ENCODE measurements at regions not wholly inside any gene's neighbourhood (a gene's known extent, or its start where the extent isn't known, plus 50 kb on each side); places are given as distances from the start of the nearest gene placed in this dataset.

GRCh38 chr3:197378985-197379718 is 80.7 kb upstream of the DLG1 start:
- CTCF ChIA-PET = no interaction called here
- H3K27ac ChIP-seq (ENCODE audit: low read depth, low read length) = no peak overlapping the region
- DNase-seq (no peak), ATAC-seq (no peak)
- POLR2A ChIA-PET = no interaction called here
- no peaks in the 10 kb centered on the region for H3K27me3 ChIP-seq (ENCODE audit: control insufficient read depth in 2 of 2, insufficient read depth in 2 of 2, low read length in 2 of 2)
- H3K27ac Mint-ChIP-seq = no peak overlapping the region
- intact Hi-C loops (cut with micrococcal nuclease) = no loop called here
- H3K4me3 Mint-ChIP-seq = no peak overlapping the region
- peaks cover 0 to 3% (median 0%) of the 10 kb centered on the region in 7 donors for H3K4me1 Mint-ChIP-seq
- H3K9me3 ChIP-seq (ENCODE audit: control insufficient read depth in 2 of 3, low read length in 3 of 3) = no peaks in the 10 kb centered on the region
- H3K9me3 Mint-ChIP-seq = no peaks in the 10 kb centered on the region
- H3K36me3 Mint-ChIP-seq = peaks cover 0 to 4% (median 0%) of the 10 kb centered on the region in 5 donors
- no peak overlapping the region for H3K4me3 ChIP-seq (ENCODE audit: low read length)
- no peaks in the 10 kb centered on the region for H3K36me3 ChIP-seq (ENCODE audit: control insufficient read depth in 2 of 3, insufficient read depth in 3 of 3, low read length in 3 of 3)
- peaks cover 0 to 8% (median 0%) of the 10 kb centered on the region in 5 donors for H3K27me3 Mint-ChIP-seq
- H3K4me1 ChIP-seq (ENCODE audit: control insufficient read depth in 2 of 2, insufficient read depth in 2 of 2, low read length in 2 of 2) = no peaks in the 10 kb centered on the region

- POLR2A ChIA-PET = interaction anchor here (0.7 kb wide), 1 partner anchor 104 kb away, joined by 5 read pairs; no protein-coding TSS in a partner anchor
Observed at GRCh38 chr3:197376735-197377555, 78.5 kb upstream of the DLG1 start.

GRCh38 chr3:197376020-197376419 is 77.6 kb upstream of the DLG1 start:
- H3K4me3 Mint-ChIP-seq = no peak overlapping the region
- H3K36me3 Mint-ChIP-seq = peaks cover 0 to 4% (median 0%) of the 10 kb centered on the region in 5 donors
- no peaks in the 10 kb centered on the region for H3K9me3 Mint-ChIP-seq
- H3K27me3 Mint-ChIP-seq = peaks cover 0 to 19% (median 0%) of the 10 kb centered on the region in 5 donors
- Histone ChIP-seq H3K4me3 (ENCODE audit: low read length) (no peak overlapping the region), H3K9me3 (ENCODE audit: control insufficient read depth in 2 of 3, low read length in 3 of 3) (no peaks in the 10 kb centered on the region), H3K36me3 (ENCODE audit: control insufficient read depth in 2 of 3, insufficient read depth in 3 of 3, low read length in 3 of 3) (no peaks in the 10 kb centered on the region), H3K27ac (ENCODE audit: low read depth, low read length) (no peak overlapping the region), H3K4me1 (ENCODE audit: control insufficient read depth in 2 of 2, insufficient read depth in 2 of 2, low read length in 2 of 2) (no peaks in the 10 kb centered on the region), H3K27me3 (ENCODE audit: control insufficient read depth in 2 of 2, insufficient read depth in 2 of 2, low read length in 2 of 2) (no peaks in the 10 kb centered on the region)
- CTCF ChIA-PET = interaction anchor here (0.7 kb wide), 1 partner anchor 11 kb away, joined by 5 read pairs; no protein-coding TSS in a partner anchor
- peaks cover 0 to 3% (median 0%) of the 10 kb centered on the region in 7 donors for H3K4me1 Mint-ChIP-seq
- H3K27ac Mint-ChIP-seq = no peak overlapping the region
- DNase-seq = no peak
- intact Hi-C loops (cut with micrococcal nuclease) = no loop called here
- POLR2A ChIA-PET = no interaction called here
- ATAC-seq = no peak

More at GRCh38 chr3:197376735-197377555, 78.5 kb upstream of the DLG1 start:
- Histone ChIP-seq H3K27ac (ENCODE audit: low read depth, low read length) (no peak overlapping the region), H3K4me3 (ENCODE audit: low read length) (no peak overlapping the region), H3K36me3 (ENCODE audit: control insufficient read depth in 2 of 3, insufficient read depth in 3 of 3, low read length in 3 of 3) (no peaks in the 10 kb centered on the region), H3K9me3 (ENCODE audit: control insufficient read depth in 2 of 3, low read length in 3 of 3) (no peaks in the 10 kb centered on the region), H3K27me3 (ENCODE audit: control insufficient read depth in 2 of 2, insufficient read depth in 2 of 2, low read length in 2 of 2) (no peaks in the 10 kb centered on the region), H3K4me1 (ENCODE audit: control insufficient read depth in 2 of 2, insufficient read depth in 2 of 2, low read length in 2 of 2) (no peaks in the 10 kb centered on the region)
- H3K4me3 Mint-ChIP-seq = no peak overlapping the region
- no peaks in the 10 kb centered on the region for H3K9me3 Mint-ChIP-seq
- DNase-seq (no peak), ATAC-seq (no peak)
- peaks cover 0 to 3% (median 0%) of the 10 kb centered on the region in 7 donors for H3K4me1 Mint-ChIP-seq
- no peak overlapping the region for H3K27ac Mint-ChIP-seq
- H3K27me3 Mint-ChIP-seq = peaks cover 0 to 16% (median 0%) of the 10 kb centered on the region in 5 donors
- CTCF ChIA-PET = no interaction called here
- H3K36me3 Mint-ChIP-seq = peaks cover 0 to 4% (median 0%) of the 10 kb centered on the region in 5 donors
- intact Hi-C loops (cut with micrococcal nuclease) = no loop called here

- peaks cover 0 to 4% (median 0%) of the 10 kb centered on the region in 5 donors for H3K36me3 Mint-ChIP-seq
- Histone ChIP-seq H3K4me3 (ENCODE audit: low read length) (no peak overlapping the region), H3K4me1 (ENCODE audit: control insufficient read depth in 2 of 2, insufficient read depth in 2 of 2, low read length in 2 of 2) (no peaks in the 10 kb centered on the region), H3K27me3 (ENCODE audit: control insufficient read depth in 2 of 2, insufficient read depth in 2 of 2, low read length in 2 of 2) (no peaks in the 10 kb centered on the region), H3K27ac (ENCODE audit: low read depth, low read length) (no peak overlapping the region), H3K9me3 (ENCODE audit: control insufficient read depth in 2 of 3, low read length in 3 of 3) (no peaks in the 10 kb centered on the region), H3K36me3 (ENCODE audit: control insufficient read depth in 2 of 3, insufficient read depth in 3 of 3, low read length in 3 of 3) (no peaks in the 10 kb centered on the region)
- no peak overlapping the region for H3K4me3 Mint-ChIP-seq
- H3K27ac Mint-ChIP-seq = no peak overlapping the region
- ChIA-PET CTCF (no interaction called here), POLR2A (no interaction called here)
- intact Hi-C loops (cut with micrococcal nuclease) = no loop called here
- ATAC-seq = no peak
- peaks cover 0 to 19% (median 0%) of the 10 kb centered on the region in 5 donors for H3K27me3 Mint-ChIP-seq
- peaks cover 0 to 3% (median 0%) of the 10 kb centered on the region in 7 donors for H3K4me1 Mint-ChIP-seq
- no peak for DNase-seq
- no peaks in the 10 kb centered on the region for H3K9me3 Mint-ChIP-seq
Observed at GRCh38 chr3:197375001-197375441, 76.6 kb upstream of the DLG1 start.

- peaks cover 0 to 28% (median 4%) of the 10 kb centered on the region in 5 donors for H3K27me3 Mint-ChIP-seq
- no peak overlapping the region for H3K4me3 Mint-ChIP-seq
- ChIA-PET POLR2A (no interaction called here), CTCF (interaction anchor here (0.6 kb wide), 1 partner anchor 1458 kb away, joined by 5 read pairs; no protein-coding TSS in a partner anchor)
- Histone ChIP-seq H3K9me3 (ENCODE audit: control insufficient read depth in 2 of 3, low read length in 3 of 3) (no peaks in the 10 kb centered on the region), H3K4me3 (ENCODE audit: low read length) (no peak overlapping the region), H3K27me3 (ENCODE audit: control insufficient read depth in 2 of 2, insufficient read depth in 2 of 2, low read length in 2 of 2) (no peaks in the 10 kb centered on the region), H3K4me1 (ENCODE audit: control insufficient read depth in 2 of 2, insufficient read depth in 2 of 2, low read length in 2 of 2) (no peaks in the 10 kb centered on the region), H3K36me3 (ENCODE audit: control insufficient read depth in 2 of 3, insufficient read depth in 3 of 3, low read length in 3 of 3) (no peaks in the 10 kb centered on the region), H3K27ac (ENCODE audit: low read depth, low read length) (no peak overlapping the region)
- no peak overlapping the region for H3K27ac Mint-ChIP-seq
- H3K36me3 Mint-ChIP-seq = no peaks in the 10 kb centered on the region
- no peaks in the 10 kb centered on the region for H3K9me3 Mint-ChIP-seq
- ATAC-seq (no peak), DNase-seq (no peak)
- intact Hi-C loops (cut with micrococcal nuclease) = no loop called here
- H3K4me1 Mint-ChIP-seq = no peaks in the 10 kb centered on the region
Observed at GRCh38 chr3:197373096-197373495, 74.7 kb upstream of the DLG1 start.

- Mint-ChIP-seq H3K4me1 (no peaks in the 10 kb centered on the region), H3K9me3 (no peaks in the 10 kb centered on the region), H3K4me3 (no peak overlapping the region), H3K27me3 (peaks cover 0 to 28% (median 4%) of the 10 kb centered on the region in 5 donors), H3K36me3 (no peaks in the 10 kb centered on the region), H3K27ac (no peak overlapping the region)
- Histone ChIP-seq H3K27ac (ENCODE audit: low read depth, low read length) (no peak overlapping the region), H3K27me3 (ENCODE audit: control insufficient read depth in 2 of 2, insufficient read depth in 2 of 2, low read length in 2 of 2) (no peaks in the 10 kb centered on the region), H3K4me3 (ENCODE audit: low read length) (no peak overlapping the region), H3K36me3 (ENCODE audit: control insufficient read depth in 2 of 3, insufficient read depth in 3 of 3, low read length in 3 of 3) (no peaks in the 10 kb centered on the region), H3K9me3 (ENCODE audit: control insufficient read depth in 2 of 3, low read length in 3 of 3) (no peaks in the 10 kb centered on the region), H3K4me1 (ENCODE audit: control insufficient read depth in 2 of 2, insufficient read depth in 2 of 2, low read length in 2 of 2) (no peaks in the 10 kb centered on the region)
- intact Hi-C loops (cut with micrococcal nuclease) = no loop called here
- DNase-seq = no peak
- ChIA-PET POLR2A (no interaction called here), CTCF (no interaction called here)
- ATAC-seq = no peak
Observed at GRCh38 chr3:197372047-197372661, 73.7 kb upstream of the DLG1 start.
